Tibial nerve (tissue), 4 donors: ENCODE measurements at regions not wholly inside any gene's neighbourhood (a gene's known extent, or its start where the extent isn't known, plus 50 kb on each side); places are given as distances from the start of the nearest gene placed in this dataset.

Source experiments
- DNase-seq, 2 donors: peaks; one replicate each; pipeline ENCODE4 v3.0.0-alpha.2; 2019; ENCODE audit warnings: low spot score in 2 of 2
- H3K27ac ChIP-seq, 4 donors: fragments of 200-600 bp; sonication (generic) in 3 of 4; one replicate each; pipeline ENCODE4 v1.5.1; 2017 to 2019; ENCODE audit warnings: mild to moderate bottlenecking in 1 of 4
- H3K27me3 ChIP-seq, 2 donors: fragments of 200-600 bp; sonication (generic) in 1 of 2; one replicate each; pipeline versions ENCODE4 v1.5.1 to v1.6.0; 2017 to 2019
- H3K36me3 ChIP-seq, 3 donors: fragments of 200-600 bp; sonication (generic); one replicate each; pipeline ENCODE4 v1.5.1; 2018 to 2019
- H3K4me1 ChIP-seq, 4 donors: fragments of 200-600 bp; sonication (generic) in 3 of 4; one replicate each; pipeline ENCODE4 v1.5.1; 2017 to 2019
- H3K4me3 ChIP-seq, 4 donors: fragments of 200-600 bp; sonication (generic) in 3 of 4; one replicate each; pipeline ENCODE4 v1.5.1; 2017 to 2019; ENCODE audit warnings: mild to moderate bottlenecking in 1 of 4, moderate library complexity in 1 of 4
- H3K9me3 ChIP-seq, 4 donors: fragments of 200-600 bp; sonication (generic) in 3 of 4; one replicate each; pipeline ENCODE4 v1.5.1; 2017 to 2019
- CTCF ChIP-seq, 5 experiments: fragments of 200-600 bp in 3 of 5; fragments of 450-650 bp in 2 of 5; sonication (generic) in 3 of 5; IDR thresholded peaks; one replicate each; pipeline ENCODE4 v1.5.1; 2016 to 2019; ENCODE audit warnings: antibody characterized with exemption in 5 of 5, mild to moderate bottlenecking in 3 of 5, moderate library complexity in 2 of 5
- EP300 ChIP-seq, 2 donors: sonication (generic); formaldehyde crosslinking; IDR thresholded peaks; one replicate each; pipeline ENCODE4 v1.6.1; 2017; ENCODE audit warnings: antibody characterized with exemption in 2 of 2, mild to moderate bottlenecking in 1 of 2
- POLR2A ChIP-seq, 2 donors: fragments of 450-650 bp; IDR thresholded peaks; one replicate each; pipeline ENCODE4 v1.6.1; 2017; ENCODE audit warnings: antibody characterized with exemption in 2 of 2, mild to moderate bottlenecking in 2 of 2, moderate library complexity in 2 of 2
- WGBS, 2 donors: methylation state at CpG; one replicate each; pipeline ENCODE4 v1.1.5; 2018; 5-methylcytosine and 5-hydroxymethylcytosine counted together

- no peak overlapping the region for H3K4me3 ChIP-seq
- TF ChIP-seq POLR2A (IDR thresholded peaks at IDR 0.05) (no peak), CTCF (IDR thresholded peaks at IDR 0.05) (no peak), EP300 (IDR thresholded peaks at IDR 0.05) (no peak)
- H3K9me3 ChIP-seq, result no peaks in the 10 kb centered on the region
- no peaks in the 10 kb centered on the region for H3K36me3 ChIP-seq
- H3K27me3 ChIP-seq, result no peaks in the 10 kb centered on the region
- no peak overlapping the region for H3K27ac ChIP-seq
- DNase-seq, result no peak
- no peaks in the 10 kb centered on the region for H3K4me1 ChIP-seq
- WGBS, 2 donors, result 67 to 85% methylated on average over 1 of the region's 1 CpG
Observed at GRCh38 chr13:42497798-42498197, 76.2 kb upstream of the TNFSF11 start.

GRCh38 chr13:42498521-42498920, 75.4 kb upstream of the TNFSF11 start:
- H3K27me3 ChIP-seq, result no peaks in the 10 kb centered on the region
- no peaks in the 10 kb centered on the region for H3K9me3 ChIP-seq
- no peaks in the 10 kb centered on the region for H3K4me1 ChIP-seq
- H3K36me3 ChIP-seq, result no peaks in the 10 kb centered on the region
- no peak overlapping the region for H3K4me3 ChIP-seq
- WGBS, 2 donors, result 82 to 83% methylated on average over 3 of the region's 3 CpGs
- DNase-seq, result no peak
- TF ChIP-seq POLR2A (IDR thresholded peaks at IDR 0.05), result no peak
- TF ChIP-seq EP300 (IDR thresholded peaks at IDR 0.05), result no peak
- TF ChIP-seq CTCF (IDR thresholded peaks at IDR 0.05), result no peak
- H3K27ac ChIP-seq, result no peak overlapping the region
